ENCODE measurements at regions not wholly inside any gene's neighbourhood (a gene's known extent, or its start where the extent isn't known, plus 50 kb on each side); places are given as distances from the start of the nearest gene placed in this dataset.

GRCh38 chr15:95416576-95416975 lies 913.9 kb upstream of the NR2F2 start:
- no peak for DNase-seq

DNA sequence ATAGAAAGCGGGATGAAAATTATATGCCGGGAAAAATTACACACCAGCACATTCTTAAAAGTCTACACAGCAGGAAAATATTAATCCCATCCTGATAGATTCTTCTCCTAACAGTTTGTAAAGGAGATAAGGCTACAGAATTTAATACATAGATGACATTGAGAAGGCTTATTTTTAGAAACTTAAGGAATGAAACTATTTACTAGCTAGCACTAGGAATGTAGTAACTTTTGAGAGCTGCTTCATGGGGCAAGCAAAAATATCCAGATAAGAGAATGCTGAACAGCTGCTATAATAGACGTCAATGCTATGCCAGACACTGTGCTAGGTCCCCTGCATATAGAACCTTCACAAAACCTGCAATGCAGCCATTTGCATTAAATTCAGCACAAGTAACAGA lies 912.7 kb upstream of the NR2F2 start:
- DNase-seq: no peak

- DNase-seq: no peak
Observed at GRCh38 chr15:95422255-95422654, 908.2 kb upstream of the NR2F2 start.

DNA sequence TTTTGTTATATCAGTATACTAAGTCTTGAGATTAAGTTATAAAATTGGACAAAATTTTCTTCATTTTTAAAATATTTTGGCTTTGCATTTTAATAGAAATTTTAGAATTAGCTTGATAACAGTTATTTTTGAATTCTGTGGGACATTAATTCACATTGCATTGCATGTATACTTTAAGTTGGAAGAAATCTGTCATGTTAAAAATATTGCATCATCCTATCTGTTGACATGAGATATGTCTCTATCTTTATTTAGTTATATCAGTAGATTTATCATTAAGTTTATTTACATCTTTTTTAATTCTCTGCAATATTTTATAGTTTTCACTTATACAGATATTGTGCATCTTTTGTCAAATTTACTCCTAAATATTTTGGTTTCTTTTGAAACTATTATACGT lies 904.6 kb upstream of the NR2F2 start:
- no peak for DNase-seq

DNA sequence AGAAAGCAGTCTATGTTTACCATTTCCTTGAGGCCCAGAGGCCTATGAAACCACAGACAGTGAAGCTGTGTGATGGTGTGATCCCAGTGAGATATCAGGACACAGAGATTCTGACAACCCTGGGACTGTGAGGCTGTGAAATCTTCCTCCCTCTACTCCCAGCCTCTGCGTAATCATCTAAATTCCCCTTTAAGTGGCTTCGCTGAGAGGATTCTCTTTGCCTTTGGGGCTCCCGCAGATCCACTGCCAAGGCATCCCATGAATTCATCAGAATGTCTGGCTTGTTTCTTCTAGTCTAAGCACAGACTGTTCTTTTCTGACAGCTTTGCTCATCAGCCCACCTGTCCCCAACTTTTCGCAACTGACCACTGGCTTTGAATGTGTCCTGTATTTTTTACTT lies 901.2 kb upstream of the NR2F2 start:
- no peak for DNase-seq

DNA sequence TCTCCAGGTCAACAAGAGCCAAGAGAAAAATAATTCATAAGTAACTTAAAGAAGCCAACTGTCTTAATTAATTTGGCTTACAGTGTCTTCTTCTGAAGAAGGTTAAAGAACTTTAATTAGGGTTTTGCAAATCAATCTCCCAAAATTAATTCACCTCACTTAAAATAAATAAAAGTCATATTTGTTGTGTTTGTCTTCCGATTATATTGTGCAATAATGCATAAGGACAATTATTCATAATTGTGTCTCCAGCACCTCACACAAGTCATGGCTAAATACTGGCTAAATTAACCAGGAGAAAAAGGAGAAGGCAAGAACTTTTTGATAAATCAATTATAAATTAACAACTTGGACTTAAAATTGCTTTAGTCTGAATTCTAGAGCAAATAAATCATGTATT lies 899.0 kb upstream of the NR2F2 start:
- no peak for DNase-seq

- DNase-seq: no peak
Observed at GRCh38 chr15:95432878-95433405, 897.6 kb upstream of the NR2F2 start.

DNA sequence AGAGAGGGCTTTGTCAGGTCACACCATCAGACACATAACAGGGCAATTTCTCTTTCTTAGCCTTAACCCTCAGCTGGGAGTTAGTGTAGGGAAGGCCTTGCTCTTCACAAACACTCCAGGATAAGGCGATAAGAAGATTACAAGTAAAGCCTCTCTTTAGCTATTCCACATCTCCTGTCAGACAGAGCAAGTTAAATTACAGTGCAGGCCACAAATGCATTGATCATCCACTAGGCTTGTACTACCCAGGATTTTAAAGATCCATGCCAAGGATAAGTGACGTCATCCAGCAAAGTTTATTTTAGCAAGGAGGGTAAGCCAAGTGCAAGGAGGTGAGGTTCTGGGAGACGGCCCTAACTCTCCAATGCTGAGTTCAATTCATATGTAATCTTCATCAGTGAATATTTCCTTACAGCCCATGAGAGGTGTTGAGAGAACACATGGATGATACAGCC lies 890.6 kb upstream of the NR2F2 start:
- DNase-seq: no peak

DNA sequence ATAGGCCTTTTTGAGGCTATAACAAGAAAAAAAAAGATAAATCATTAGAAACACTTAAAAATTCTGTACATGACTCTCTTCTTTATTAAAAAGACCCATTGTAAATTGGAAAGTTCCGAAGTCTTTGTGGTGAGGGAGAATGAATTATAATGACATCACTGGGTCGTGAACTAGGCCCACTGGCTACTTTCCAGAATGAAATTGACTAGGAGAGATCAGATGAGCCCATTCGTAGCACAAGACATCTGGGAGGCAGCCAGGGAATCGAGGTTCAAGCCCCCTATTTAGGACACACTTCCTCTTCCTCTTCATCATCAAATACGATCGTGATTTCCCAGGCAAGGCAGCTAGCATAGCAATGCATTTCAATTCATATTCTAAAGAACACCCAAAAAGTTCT lies 889.8 kb upstream of the NR2F2 start:
- DNase-seq: no peak

DNA sequence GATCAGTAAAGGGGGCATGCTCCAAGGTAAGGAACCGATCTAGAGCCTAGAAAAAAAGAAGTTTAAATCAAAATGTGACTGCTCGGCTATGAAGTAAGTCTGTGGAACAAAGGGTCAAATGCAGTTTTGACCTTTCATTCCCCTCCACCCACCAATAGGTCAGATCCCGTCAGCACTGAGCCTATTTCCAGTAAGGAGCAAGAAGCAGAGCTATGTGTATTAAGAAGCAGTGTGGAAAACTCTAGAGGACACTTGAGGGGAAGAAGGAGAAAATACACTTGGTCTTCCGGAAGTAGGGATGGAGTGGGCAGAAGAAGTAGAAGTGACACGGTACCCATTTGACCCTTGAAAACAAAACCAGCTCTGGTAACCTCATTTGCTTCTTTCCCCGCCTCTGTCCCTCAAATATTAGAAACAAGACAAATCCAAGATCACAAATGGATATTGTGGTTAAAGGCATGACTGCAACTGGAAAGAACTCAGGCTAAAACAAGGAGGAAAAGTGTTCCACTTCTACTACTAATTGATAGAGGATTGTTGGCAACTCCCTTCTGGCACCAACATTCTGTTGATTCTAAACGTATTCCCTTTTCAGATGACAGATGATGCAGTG lies 888.3 kb upstream of the NR2F2 start:
- no peak for DNase-seq

DNA sequence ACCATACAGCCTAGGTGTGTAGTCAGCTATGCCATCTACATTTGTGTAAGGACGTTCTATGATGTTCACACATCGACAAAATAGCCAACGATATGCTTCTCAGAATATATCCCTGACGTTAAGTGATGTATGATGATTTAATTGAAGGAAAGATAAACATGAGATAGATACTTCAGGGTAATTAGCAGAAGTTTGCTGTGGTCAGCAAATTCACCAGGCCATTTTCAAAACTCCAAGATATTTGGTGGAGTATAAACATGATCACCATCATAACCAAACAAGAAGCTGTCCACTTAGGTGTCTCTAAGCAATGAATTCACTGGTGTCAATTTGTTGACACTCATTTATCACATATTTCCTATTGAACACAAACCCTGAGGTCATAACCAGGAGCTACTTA lies 885.6 kb upstream of the NR2F2 start:
- DNase-seq: no peak

DNA sequence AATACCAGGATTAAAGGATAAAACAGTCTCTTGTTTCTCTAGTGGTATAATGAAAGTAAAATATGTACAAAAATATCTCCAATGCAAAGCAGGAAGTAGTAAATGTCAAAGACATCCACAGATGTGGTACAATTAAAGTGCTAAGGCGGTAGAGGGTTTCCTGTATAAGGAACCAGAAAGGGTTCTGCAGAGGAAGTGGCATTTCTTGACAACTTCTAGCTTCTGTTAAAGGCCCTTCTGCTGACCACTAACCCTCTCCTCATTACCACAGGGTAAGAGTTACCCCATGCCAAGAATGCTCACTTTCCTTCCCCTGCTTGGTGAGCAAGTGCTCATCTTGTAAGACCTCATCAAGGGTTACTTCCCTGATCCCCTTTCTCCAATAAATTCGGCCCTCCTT lies 883.6 kb upstream of the NR2F2 start:
- peak; percentile 5 for DNase-seq

- no peak for DNase-seq
Observed at GRCh38 chr15:95447486-95447885, 883.0 kb upstream of the NR2F2 start.

GRCh38 chr15:95448531-95449229 lies 881.8 kb upstream of the NR2F2 start:
- no peak for DNase-seq

DNA sequence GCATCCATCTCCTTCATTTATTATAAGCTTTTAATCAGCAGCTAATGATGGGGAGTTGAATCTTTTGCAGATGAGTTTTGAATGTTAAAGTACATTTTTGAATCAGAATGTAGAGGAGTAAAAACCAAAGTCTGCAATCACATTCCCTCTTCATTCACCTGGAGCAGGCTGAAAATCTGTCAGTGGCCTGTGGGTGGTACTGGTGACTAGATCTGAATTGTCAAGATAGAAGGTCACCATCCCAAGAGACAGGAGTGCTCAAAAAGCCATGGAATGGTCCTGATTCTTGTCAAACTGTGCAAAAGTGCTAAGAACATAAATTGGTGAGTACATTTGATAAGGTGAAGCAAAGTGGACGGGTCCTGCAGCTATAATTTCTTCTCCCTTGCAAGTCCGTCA lies 881.3 kb upstream of the NR2F2 start:
- no peak for DNase-seq

DNA sequence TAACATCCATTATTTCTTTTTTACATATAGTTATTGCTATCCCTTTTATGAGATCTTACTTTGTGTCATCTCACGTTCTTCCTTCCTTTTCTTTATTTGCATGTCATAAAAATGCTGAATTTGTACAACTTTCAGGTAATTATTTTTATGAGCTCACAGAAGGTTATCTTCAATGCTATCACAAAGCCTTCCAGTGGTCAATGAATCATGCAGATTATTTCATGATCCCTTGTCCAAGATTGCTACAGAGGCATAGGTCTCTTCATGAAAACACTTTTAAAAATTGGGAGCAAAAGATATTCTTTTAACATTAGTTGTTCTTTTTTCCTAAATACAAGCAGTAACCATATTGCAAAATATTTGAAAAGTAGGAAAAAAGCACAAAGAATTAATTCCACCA lies 880.1 kb upstream of the NR2F2 start:
- no peak for DNase-seq

DNA sequence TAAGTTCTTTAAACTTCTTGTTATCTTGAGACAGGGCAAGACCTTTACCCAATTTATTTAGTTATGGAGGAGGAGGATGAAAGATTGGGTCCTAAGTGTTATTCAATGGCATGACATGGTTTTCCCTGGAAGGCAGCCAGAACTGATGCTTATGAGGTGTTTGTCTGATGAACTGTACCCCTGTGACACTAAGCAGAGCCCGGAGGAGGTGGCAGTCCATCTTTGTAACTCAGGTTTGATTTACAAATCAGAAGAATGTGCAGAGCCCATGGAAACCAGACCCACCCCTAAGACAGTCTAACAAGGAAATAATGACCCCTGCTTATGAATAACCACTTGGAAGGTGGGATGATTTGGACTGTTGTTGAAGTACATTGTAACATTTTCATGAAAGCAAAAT lies 878.6 kb upstream of the NR2F2 start:
- DNase-seq: no peak

DNA sequence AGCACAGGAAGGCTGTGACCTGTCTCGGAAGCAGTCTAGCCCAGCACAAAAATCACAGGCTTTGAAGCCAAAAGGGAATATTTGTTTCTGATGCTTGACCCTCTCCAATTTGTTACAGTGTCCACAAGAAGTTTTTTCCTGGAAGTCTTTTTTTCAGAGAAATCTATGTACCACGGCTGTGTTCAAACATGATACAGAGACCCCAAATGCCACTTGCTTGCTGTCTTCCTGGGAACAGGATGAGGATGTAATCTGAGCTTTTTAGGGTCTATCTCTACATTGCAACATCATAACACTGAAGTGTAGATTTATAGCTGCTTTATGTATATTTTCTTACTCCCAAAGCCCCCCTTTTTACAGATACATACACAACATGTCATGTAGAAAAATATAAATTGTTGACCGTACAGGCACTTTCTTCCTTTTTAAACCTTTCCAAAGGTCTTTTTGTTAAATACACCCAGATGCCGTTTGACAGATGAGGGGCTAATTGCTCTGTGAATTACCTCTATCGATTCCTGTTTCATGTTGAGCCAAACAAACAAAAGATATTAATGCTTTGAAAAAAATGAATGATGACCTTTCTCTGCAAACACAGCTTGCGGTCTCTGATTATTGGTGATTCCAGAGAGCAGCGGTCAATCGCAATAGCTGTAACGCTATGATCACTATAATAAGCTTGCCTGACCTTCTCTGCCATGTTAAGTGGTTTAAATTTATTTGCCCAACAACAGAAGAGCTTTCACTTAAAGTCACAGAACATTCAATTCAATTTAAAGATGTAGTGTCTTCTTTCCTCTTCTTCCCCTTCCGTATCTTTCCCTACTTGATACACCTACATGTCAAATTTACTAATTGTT lies 875.9 kb upstream of the NR2F2 start:
- DNase-seq: no peak

DNA sequence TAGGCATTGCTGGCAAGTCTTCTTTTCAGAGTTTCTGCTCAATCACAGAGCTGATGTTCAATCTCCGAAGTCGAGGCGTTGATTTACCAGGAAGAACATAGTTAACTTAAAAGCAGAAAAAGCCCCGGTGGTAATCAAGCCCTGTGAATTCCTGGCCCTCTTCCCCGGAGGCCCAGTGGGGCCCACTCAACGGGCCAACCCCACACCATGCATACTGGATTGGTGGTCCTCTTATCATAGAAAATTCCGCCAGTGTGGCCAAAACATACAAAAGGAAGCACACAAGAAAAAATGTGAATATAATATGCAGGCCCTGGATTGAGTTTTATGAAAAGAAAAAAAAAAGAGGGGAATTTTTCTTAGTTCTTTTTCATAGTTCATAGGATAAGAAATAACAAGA lies 873.0 kb upstream of the NR2F2 start:
- DNase-seq: no peak

DNA sequence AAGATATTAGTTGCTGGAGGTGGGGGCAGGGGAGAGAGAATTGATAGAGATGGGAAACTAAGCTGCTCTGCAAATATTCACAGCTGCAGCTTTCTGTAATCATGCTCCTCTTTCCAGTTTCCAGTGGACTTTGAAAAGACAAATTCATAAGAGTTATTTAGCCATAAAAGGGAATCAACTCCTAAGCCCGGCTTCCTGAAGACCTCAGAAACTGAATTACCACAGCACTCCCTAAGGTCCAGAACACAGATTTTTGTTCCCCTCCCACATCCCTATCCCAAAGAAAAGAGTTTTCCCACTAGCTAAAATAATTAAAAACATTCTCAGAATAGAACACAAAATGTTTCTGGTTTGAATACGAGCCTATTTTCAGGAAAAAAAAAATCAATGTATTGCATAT lies 871.8 kb upstream of the NR2F2 start:
- no peak for DNase-seq

DNA sequence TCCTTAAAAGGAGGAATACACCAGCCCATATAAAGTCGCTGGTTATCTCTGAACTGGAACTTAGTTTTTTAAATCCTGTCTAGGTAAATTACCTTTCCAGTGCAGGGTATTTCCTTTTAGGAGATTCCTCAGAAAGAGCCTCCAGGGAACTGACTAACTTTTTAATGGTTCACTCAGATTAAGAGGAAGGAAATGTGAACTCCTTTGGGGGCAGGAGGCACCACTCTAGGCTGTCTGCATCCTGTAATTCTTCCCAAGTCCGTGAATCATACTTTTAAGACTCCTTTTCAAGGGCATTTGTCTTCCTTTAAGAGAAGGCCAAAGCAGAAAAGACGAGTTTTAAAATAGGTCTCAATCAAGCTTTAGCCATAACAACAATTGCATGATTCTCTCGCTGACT lies 871.2 kb upstream of the NR2F2 start:
- no peak for DNase-seq

DNA sequence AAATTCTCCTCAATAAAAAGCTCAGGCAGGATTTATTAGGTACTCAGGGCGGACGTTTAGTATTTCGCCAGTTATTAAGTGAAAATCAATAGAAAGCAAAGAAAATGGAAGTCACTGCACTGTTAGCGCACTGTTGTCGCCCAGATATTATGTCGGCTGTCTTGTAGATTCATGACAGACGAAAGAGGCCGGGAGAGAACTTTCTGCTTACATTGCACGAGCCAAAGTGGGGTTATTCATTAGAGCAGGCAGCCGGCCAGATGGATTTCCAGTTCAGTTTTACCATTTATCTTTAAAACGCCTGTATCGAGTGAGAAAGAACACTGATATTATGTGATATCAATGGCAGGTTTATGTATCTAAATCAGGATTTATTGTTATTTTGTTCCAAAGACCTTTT lies 866.0 kb upstream of the NR2F2 start:
- DNase-seq: no peak

DNA sequence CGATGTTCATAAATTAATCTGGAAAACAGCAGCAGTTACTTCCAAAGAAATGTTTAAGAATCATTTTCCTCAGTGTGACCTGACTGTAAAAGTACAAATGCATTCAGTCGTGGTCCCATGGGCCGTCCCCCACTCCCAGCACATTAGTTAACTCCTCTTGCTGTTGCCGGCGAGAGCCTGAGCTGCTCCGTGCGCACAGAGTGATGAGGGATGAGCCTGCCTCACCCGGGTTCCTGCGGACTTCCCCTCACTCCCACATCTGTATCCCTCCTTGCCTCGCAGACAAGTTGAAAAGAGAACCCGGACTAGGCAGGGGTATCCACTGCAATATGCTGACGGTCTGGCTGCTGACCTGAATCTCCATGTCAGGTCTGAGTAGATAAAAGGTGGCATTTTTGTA lies 861.7 kb upstream of the NR2F2 start:
- DNase-seq: no peak

GRCh38 chr15:95469496-95470000 lies 861.0 kb upstream of the NR2F2 start:
- no peak for DNase-seq
